Ovary (tissue), 7 donors: ENCODE measurements at regions not wholly inside any gene's neighbourhood (a gene's known extent, or its start where the extent isn't known, plus 50 kb on each side); places are given as distances from the start of the nearest gene placed in this dataset.

Experiments
- DNase-seq, 5 donors: peaks; one replicate each; pipeline ENCODE4 v3.0.0-alpha.2; 2019 to 2020
- H3K27ac ChIP-seq, 2 donors: fragments of 200-600 bp; one replicate each; pipeline versions ENCODE4 v1.5.1 to v1.8.0; 2019 to 2022
- H3K27me3 ChIP-seq: fragments of 200-600 bp; one replicate; pipeline ENCODE4 v1.8.0; 2022
- H3K36me3 ChIP-seq: fragments of 200-600 bp; sonication (generic); one replicate; pipeline ENCODE4 v1.5.1; 2019
- H3K4me1 ChIP-seq: one replicate; pipeline ENCODE4 v1.8.1; 2013; ENCODE audit warnings: mild to moderate bottlenecking, moderate library complexity; ENCODE audit not compliant: insufficient read depth
- H3K4me3 ChIP-seq: fragments of 200-600 bp; sonication (generic); one replicate; pipeline ENCODE4 v1.5.1; 2017
- H3K9me3 ChIP-seq, 2 donors: fragments of 200-600 bp in 1 of 2; sonication (generic) in 1 of 2; one replicate each; pipeline versions ENCODE4 v1.5.1 to v1.8.1; 2013 to 2019; ENCODE audit warnings: mild to moderate bottlenecking in 1 of 2, moderate library complexity in 1 of 2
- EP300 ChIP-seq: sonication (generic); formaldehyde crosslinking; IDR thresholded peaks from one replicate; pipeline ENCODE4 v1.6.1; 2017; ENCODE audit warnings: antibody characterized with exemption
- POLR2A ChIP-seq: fragments of 450-650 bp; IDR thresholded peaks from one replicate; pipeline ENCODE4 v1.6.1; 2017; ENCODE audit warnings: antibody characterized with exemption, mild to moderate bottlenecking, moderate library complexity
- WGBS, 3 donors: extraction: QIAGEN DNeasy Blood & Tissue Kit in 1 of 3; methylation state at CpG; one replicate each; pipeline versions ENCODE4 v1.1.5 to v1.1.7; 2013 to 2017; 5-methylcytosine and 5-hydroxymethylcytosine counted together
- intact Hi-C, 4 donors: fragments of 100-400 bp; cut with DNase I; formaldehyde crosslinking; loops; one replicate each; pipeline versions ENCODE4 v1.11.0 to v1.15.1; 2022 to 2023
- TF ChIP-seq, protein P1 (sequence below), 3 donors: fragments of 450-650 bp in 2 of 3; fragments of 200-600 bp in 1 of 3; IDR thresholded peaks; one replicate each; pipeline versions ENCODE4 v1.5.1 to v1.8.0; 2016 to 2022; ENCODE audit warnings: antibody characterized with exemption in 3 of 3, mild to moderate bottlenecking in 1 of 3
- donor health status: DM: no; HTN: no; CAD: no; lungs with moderate emphysema.
- donor health status: DM: no; HTN: no; CAD: no.
- donor health status: Bipolar disorder and iron deficiency.
- donor health status: DM: no; HTN: no; CAD: no.
- donor health status: DM: yes; HTN: yes; CAD: no.

DNA sequence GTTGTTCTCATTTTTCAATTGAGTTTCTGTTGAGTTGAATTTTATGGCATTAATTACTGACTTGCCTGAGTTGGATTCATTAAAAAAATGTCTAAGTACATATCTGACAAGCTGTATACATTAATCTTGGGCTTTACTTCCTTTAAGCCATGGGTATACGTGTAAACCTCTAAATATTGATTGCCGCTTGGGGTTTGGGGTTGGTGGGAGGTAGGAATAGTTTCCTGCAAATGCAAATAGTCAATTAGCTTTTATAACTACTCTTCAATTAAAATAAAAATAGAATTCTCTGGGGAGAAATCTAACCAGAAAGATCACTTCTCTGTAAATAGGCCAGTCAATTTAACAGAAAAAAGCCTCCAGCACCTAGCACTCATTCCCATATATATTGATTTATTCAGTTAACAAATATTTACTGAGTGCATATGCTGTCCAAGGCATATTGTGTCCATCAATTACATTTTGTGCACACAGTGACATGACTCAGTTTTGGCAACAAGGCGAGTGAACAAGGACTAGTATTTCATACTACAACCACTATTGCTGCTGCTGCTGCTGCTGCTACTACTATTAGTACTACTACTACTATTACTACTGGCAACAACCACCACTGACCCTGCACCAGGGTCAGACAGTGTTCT, 306.8 kb downstream of the RFC3 start:
- Histone ChIP-seq H3K36me3 (no peaks in the 10 kb centered on the region), H3K4me1 (no peaks in the 10 kb centered on the region), H3K27ac (no peak overlapping the region), H3K4me3 (no peak overlapping the region), H3K27me3 (no peaks in the 10 kb centered on the region), H3K9me3 (no peaks in the 10 kb centered on the region)
- no peak for TF ChIP-seq EP300
- WGBS, 3 donors: 83 to 89% (median 85%) methylated on average over 3 of the region's 3 CpGs
- DNase-seq: no peak
- intact Hi-C loops: no loop called here

DNA sequence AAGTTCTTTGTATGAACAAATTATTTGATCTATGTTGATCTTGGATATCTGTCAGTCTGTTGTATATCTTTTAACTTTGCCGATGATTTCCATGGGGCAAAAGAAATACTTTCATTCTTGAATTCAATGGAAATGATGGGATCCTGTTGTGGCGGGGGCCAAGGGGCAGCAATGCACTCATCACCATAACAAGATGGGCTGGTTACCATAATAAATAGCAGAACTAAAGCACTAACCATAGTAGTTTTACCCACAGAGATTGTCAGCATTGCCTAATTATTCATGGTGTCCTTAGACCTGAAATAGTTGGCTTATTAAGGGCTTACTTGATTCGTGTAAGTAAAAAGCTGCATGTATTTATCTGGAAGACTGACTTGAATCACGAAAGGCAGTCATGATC, 309.6 kb downstream of the RFC3 start:
- intact Hi-C loops: no loop called here
- Histone ChIP-seq H3K4me1 (no peaks in the 10 kb centered on the region), H3K36me3 (no peaks in the 10 kb centered on the region), H3K27ac (no peak overlapping the region), H3K9me3 (no peaks in the 10 kb centered on the region), H3K27me3 (no peaks in the 10 kb centered on the region), H3K4me3 (no peak overlapping the region)
- TF ChIP-seq, protein P1, sequence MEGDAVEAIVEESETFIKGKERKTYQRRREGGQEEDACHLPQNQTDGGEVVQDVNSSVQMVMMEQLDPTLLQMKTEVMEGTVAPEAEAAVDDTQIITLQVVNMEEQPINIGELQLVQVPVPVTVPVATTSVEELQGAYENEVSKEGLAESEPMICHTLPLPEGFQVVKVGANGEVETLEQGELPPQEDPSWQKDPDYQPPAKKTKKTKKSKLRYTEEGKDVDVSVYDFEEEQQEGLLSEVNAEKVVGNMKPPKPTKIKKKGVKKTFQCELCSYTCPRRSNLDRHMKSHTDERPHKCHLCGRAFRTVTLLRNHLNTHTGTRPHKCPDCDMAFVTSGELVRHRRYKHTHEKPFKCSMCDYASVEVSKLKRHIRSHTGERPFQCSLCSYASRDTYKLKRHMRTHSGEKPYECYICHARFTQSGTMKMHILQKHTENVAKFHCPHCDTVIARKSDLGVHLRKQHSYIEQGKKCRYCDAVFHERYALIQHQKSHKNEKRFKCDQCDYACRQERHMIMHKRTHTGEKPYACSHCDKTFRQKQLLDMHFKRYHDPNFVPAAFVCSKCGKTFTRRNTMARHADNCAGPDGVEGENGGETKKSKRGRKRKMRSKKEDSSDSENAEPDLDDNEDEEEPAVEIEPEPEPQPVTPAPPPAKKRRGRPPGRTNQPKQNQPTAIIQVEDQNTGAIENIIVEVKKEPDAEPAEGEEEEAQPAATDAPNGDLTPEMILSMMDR (IDR thresholded peaks at IDR 0.05): no peak
- TF ChIP-seq POLR2A: no peak
- TF ChIP-seq EP300: no peak
- DNase-seq: no peak
- 89 to 93% (median 90%) methylated on average over 4 of the region's 4 CpGs for WGBS, 3 donors

- H3K27ac ChIP-seq: no peak overlapping the region
- intact Hi-C loops: no loop called here
- no peak overlapping the region for H3K4me3 ChIP-seq
- DNase-seq: no peak
- H3K4me1 ChIP-seq: no peaks in the 10 kb centered on the region
- H3K9me3 ChIP-seq: no peaks in the 10 kb centered on the region
- H3K36me3 ChIP-seq: no peaks in the 10 kb centered on the region
- WGBS, 3 donors: 76 to 90% (median 87%) methylated on average over 3 of the region's 3 CpGs
- TF ChIP-seq POLR2A (no peak), EP300 (no peak)
- TF ChIP-seq, protein P1 (IDR thresholded peaks at IDR 0.05): no peak
- no peaks in the 10 kb centered on the region for H3K27me3 ChIP-seq
Observed at GRCh38 chr13:34128661-34129060, 310.7 kb downstream of the RFC3 start.

DNA sequence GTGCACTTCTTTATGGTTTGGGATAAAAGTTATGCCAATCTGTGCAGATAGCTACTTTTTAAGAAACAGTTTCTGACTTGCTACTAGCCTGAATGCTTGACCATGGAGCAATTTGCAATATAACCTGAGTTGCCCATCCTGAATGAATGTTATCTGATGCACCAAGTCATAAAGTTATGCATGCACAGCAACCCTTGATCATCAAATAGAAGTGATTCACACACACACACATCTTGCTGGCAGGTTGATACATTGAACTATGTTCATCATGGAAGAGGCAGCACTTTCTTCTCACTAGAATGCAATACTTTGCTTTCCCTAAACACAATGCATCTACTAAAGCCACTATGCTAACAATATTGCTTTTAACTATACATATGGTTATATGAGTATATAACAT, 311.5 kb downstream of the RFC3 start:
- no peak for DNase-seq
- intact Hi-C loops: no loop called here
- Histone ChIP-seq H3K9me3 (no peaks in the 10 kb centered on the region), H3K27ac (no peak overlapping the region), H3K36me3 (no peaks in the 10 kb centered on the region), H3K4me3 (no peak overlapping the region), H3K4me1 (no peaks in the 10 kb centered on the region), H3K27me3 (no peaks in the 10 kb centered on the region)
- no peak for TF ChIP-seq EP300
- TF ChIP-seq, protein P1 (IDR thresholded peaks at IDR 0.05): no peak
- no peak for TF ChIP-seq POLR2A

DNA sequence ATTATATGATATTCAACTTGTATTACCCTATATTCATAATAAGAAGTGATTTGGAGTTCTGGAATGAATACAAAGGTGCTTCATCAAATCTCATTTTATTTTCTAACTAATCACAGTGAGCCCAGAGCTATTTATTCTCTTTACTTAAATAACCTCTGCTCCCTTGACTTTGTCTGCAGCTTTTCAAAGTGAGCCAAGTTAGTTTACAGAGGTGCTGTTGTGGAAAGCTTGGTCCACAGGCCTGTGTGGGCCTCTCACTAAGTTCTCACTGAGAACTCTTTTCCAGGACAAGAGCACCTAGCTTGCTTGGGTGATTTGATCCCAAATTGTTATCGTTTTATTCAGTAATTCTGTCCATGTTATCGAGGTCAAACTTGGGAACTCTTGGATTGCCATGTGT, 319.3 kb downstream of the RFC3 start:
- no peak for TF ChIP-seq EP300
- TF ChIP-seq, protein P1 (IDR thresholded peaks at IDR 0.05): no peak
- no peak for TF ChIP-seq POLR2A
- 91 to 97% (median 93%) methylated on average over 2 of the region's 2 CpGs for WGBS, 3 donors

More for the DNA sequence above, 319.3 kb downstream of the RFC3 start:
- H3K36me3 ChIP-seq: no peaks in the 10 kb centered on the region
- intact Hi-C loops: no loop called here
- no peak overlapping the region for H3K4me3 ChIP-seq
- no peak for DNase-seq
- no peak overlapping the region for H3K27ac ChIP-seq
- no peaks in the 10 kb centered on the region for H3K27me3 ChIP-seq
- no peaks in the 10 kb centered on the region for H3K4me1 ChIP-seq
- no peaks in the 10 kb centered on the region for H3K9me3 ChIP-seq
